ENCODE measurements at regions not wholly inside any gene's neighbourhood (a gene's known extent, or its start where the extent isn't known, plus 50 kb on each side); places are given as distances from the start of the nearest gene placed in this dataset.

- no peak overlapping the region for H3K9ac ChIP-seq (ENCODE audit: low read length in 3 of 3)
- no peak overlapping the region for H3K27ac ChIP-seq (ENCODE audit: low read depth in 2 of 2, low read length in 2 of 2)
- H3K27me3 ChIP-seq (ENCODE audit: control insufficient read depth, insufficient read depth, low read length) = no peaks in the 10 kb centered on the region
- H3K4me1 ChIP-seq (ENCODE audit: control insufficient read depth in 2 of 3, insufficient read depth in 2 of 3, low read depth in 1 of 3, low read length in 3 of 3) = no peaks in the 10 kb centered on the region
- intact Hi-C loops (cut with DNase I) = no loop called here
- TF ChIP-seq CTCF (IDR thresholded peaks at IDR 0.05; ENCODE audit: borderline replicate concordance, extremely low read depth, insufficient read depth) = no peak
- H3K4me3 ChIP-seq (ENCODE audit: low read length in 3 of 3) = no peak overlapping the region
- DNase-seq (peak in 2 of 5 donors; percentile 32 to 67), FAIRE-seq (no peak)
- H3K36me3 ChIP-seq (ENCODE audit: control insufficient read depth in 2 of 3, insufficient read depth in 3 of 3, low read length in 3 of 3) = no peaks in the 10 kb centered on the region
- H3K9me3 ChIP-seq (ENCODE audit: control insufficient read depth in 2 of 3, insufficient read depth in 1 of 3, low read length in 3 of 3) = no peaks in the 10 kb centered on the region
Measured at GRCh38 chr18:75805265-75805664, 377.8 kb upstream of the SMIM21 start.

GRCh38 chr18:75802681-75803080, 375.2 kb upstream of the SMIM21 start:
- TF ChIP-seq CTCF (IDR thresholded peaks at IDR 0.05; ENCODE audit: borderline replicate concordance, extremely low read depth, insufficient read depth) = no peak
- Histone ChIP-seq H3K9me3 (ENCODE audit: control insufficient read depth in 2 of 3, insufficient read depth in 1 of 3, low read length in 3 of 3) (no peaks in the 10 kb centered on the region), H3K9ac (ENCODE audit: low read length in 3 of 3) (no peak overlapping the region), H3K27me3 (ENCODE audit: control insufficient read depth, insufficient read depth, low read length) (no peaks in the 10 kb centered on the region), H3K27ac (ENCODE audit: low read depth in 2 of 2, low read length in 2 of 2) (no peak overlapping the region), H3K4me1 (ENCODE audit: control insufficient read depth in 2 of 3, insufficient read depth in 2 of 3, low read depth in 1 of 3, low read length in 3 of 3) (no peaks in the 10 kb centered on the region), H3K36me3 (ENCODE audit: control insufficient read depth in 2 of 3, insufficient read depth in 3 of 3, low read length in 3 of 3) (no peaks in the 10 kb centered on the region), H3K4me3 (ENCODE audit: low read length in 3 of 3) (no peak overlapping the region)
- DNase-seq (no peak), FAIRE-seq (no peak)
- intact Hi-C loops (cut with DNase I) = no loop called here

GRCh38 chr18:75801178-75801577, 373.7 kb upstream of the SMIM21 start:
- no peak overlapping the region for H3K4me3 ChIP-seq (ENCODE audit: low read length in 3 of 3)
- H3K4me1 ChIP-seq (ENCODE audit: control insufficient read depth in 2 of 3, insufficient read depth in 2 of 3, low read depth in 1 of 3, low read length in 3 of 3) = no peaks in the 10 kb centered on the region
- no peaks in the 10 kb centered on the region for H3K9me3 ChIP-seq (ENCODE audit: control insufficient read depth in 2 of 3, insufficient read depth in 1 of 3, low read length in 3 of 3)
- intact Hi-C loops (cut with DNase I) = no loop called here
- no peak for TF ChIP-seq CTCF (IDR thresholded peaks at IDR 0.05; ENCODE audit: borderline replicate concordance, extremely low read depth, insufficient read depth)
- H3K9ac ChIP-seq (ENCODE audit: low read length in 3 of 3) = no peak overlapping the region
- no peaks in the 10 kb centered on the region for H3K27me3 ChIP-seq (ENCODE audit: control insufficient read depth, insufficient read depth, low read length)
- DNase-seq (no peak), FAIRE-seq (no peak)
- no peak overlapping the region for H3K27ac ChIP-seq (ENCODE audit: low read depth in 2 of 2, low read length in 2 of 2)
- no peaks in the 10 kb centered on the region for H3K36me3 ChIP-seq (ENCODE audit: control insufficient read depth in 2 of 3, insufficient read depth in 3 of 3, low read length in 3 of 3)

- Histone ChIP-seq H3K36me3 (ENCODE audit: control insufficient read depth in 2 of 3, insufficient read depth in 3 of 3, low read length in 3 of 3) (no peaks in the 10 kb centered on the region), H3K4me1 (ENCODE audit: control insufficient read depth in 2 of 3, insufficient read depth in 2 of 3, low read depth in 1 of 3, low read length in 3 of 3) (no peaks in the 10 kb centered on the region), H3K27ac (ENCODE audit: low read depth in 2 of 2, low read length in 2 of 2) (no peak overlapping the region), H3K4me3 (ENCODE audit: low read length in 3 of 3) (no peak overlapping the region), H3K9me3 (ENCODE audit: control insufficient read depth in 2 of 3, insufficient read depth in 1 of 3, low read length in 3 of 3) (no peaks in the 10 kb centered on the region), H3K27me3 (ENCODE audit: control insufficient read depth, insufficient read depth, low read length) (no peaks in the 10 kb centered on the region), H3K9ac (ENCODE audit: low read length in 3 of 3) (no peak overlapping the region)
- no peak for TF ChIP-seq CTCF (IDR thresholded peaks at IDR 0.05; ENCODE audit: borderline replicate concordance, extremely low read depth, insufficient read depth)
- no peak for DNase-seq
- FAIRE-seq = no peak
- intact Hi-C loops (cut with DNase I) = no loop called here
Measured at GRCh38 chr18:75800331-75800648, 372.8 kb upstream of the SMIM21 start.

Measured in kidney (tissue), 13 donors.